Spinal cord (tissue), 9 donors: ENCODE measurements at regions not wholly inside any gene's neighbourhood (a gene's known extent, or its start where the extent isn't known, plus 50 kb on each side); places are given as distances from the start of the nearest gene placed in this dataset.

ENCODE experiments used
- DNase-seq, 6 donors: peaks; one replicate each; pipeline versions ENCODE4 v3.0.0 to v3.0.0-alpha.2; 2013 to 2015; ENCODE audit warnings: low spot score in 6 of 6, low read depth in 4 of 6
- H3K27ac ChIP-seq: one replicate; pipeline ENCODE4 v1.5.1; 2013; ENCODE audit warnings: low read depth, low read length, control low read depth
- H3K27me3 ChIP-seq: one replicate; pipeline ENCODE4 v1.6.1; 2013; ENCODE audit warnings: low read length; ENCODE audit not compliant: control insufficient read depth, insufficient read depth
- H3K36me3 ChIP-seq: one replicate; pipeline ENCODE4 v1.6.1; 2013; ENCODE audit warnings: low read length; ENCODE audit not compliant: control insufficient read depth, insufficient read depth
- H3K4me1 ChIP-seq: one replicate; pipeline ENCODE4 v1.6.1; 2013; ENCODE audit warnings: low read length; ENCODE audit not compliant: control insufficient read depth, insufficient read depth
- H3K4me3 ChIP-seq: one replicate; pipeline ENCODE4 v1.5.1; 2013; ENCODE audit warnings: low read depth, low read length, control low read depth
- H3K9me3 ChIP-seq: one replicate; pipeline ENCODE4 v1.6.1; 2013; ENCODE audit warnings: low read length; ENCODE audit not compliant: control insufficient read depth, insufficient read depth
- WGBS: methylation state at CpG from one replicate; pipeline ENCODE4 v1.1.5; 2013; ENCODE audit warnings: missing lambda C conversion rate; ENCODE audit not compliant: insufficient coverage; 5-methylcytosine and 5-hydroxymethylcytosine counted together
- donor health status: healthy.

- H3K4me1 ChIP-seq: no peaks in the 10 kb centered on the region
- no peak overlapping the region for H3K27ac ChIP-seq
- H3K36me3 ChIP-seq: no peaks in the 10 kb centered on the region
- WGBS: no CpG with 5 or more reads among the region's 4 CpGs
- no peaks in the 10 kb centered on the region for H3K9me3 ChIP-seq
- no peaks in the 10 kb centered on the region for H3K27me3 ChIP-seq
- no peak for DNase-seq
- H3K4me3 ChIP-seq: no peak overlapping the region
These were observed 128.0 kb upstream of the CBLB start for GRCh38 chr3:105996781-105997180.

GRCh38 chr3:105997466-105997799 lies 128.6 kb upstream of the CBLB start:
- no peak overlapping the region for H3K27ac ChIP-seq
- WGBS: 100% methylated on average over 1 of the region's 1 CpG
- no peaks in the 10 kb centered on the region for H3K36me3 ChIP-seq

DNA sequence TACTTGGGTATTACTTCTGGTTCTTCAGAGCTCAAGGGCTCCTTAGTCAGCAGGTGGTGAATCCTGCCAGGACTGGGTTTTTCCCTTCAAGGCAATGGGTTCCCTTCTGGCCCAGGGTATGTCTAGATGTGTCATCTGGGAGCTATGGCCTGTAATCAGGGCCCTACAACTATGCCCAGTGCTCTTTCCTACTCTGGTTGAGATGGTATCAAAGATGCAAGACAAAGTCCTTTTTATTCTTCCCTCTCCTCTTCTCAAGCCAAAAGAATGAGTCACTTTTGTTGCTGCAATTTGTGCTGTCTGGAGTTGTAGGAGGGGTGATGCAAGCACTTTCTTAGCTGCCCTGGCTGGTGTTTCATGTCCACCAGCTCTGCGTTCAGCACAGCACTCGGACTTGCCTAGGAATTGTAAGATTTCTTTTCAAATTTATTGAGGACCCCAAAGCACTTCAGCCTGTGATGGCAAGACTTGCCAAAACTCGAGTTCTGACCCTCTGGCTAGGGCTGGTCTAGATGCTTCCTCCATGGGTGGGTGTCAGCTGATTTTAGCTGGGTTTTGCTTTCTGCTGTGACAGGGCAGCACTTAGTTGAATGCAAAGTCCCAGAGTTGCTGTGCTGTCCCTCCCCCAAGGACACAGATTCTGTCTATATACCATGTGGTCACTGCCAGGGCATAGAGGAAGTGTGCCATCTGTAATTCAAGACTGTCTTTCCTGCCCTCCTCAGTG lies 129.2 kb upstream of the CBLB start:
- Histone ChIP-seq H3K27ac (no peak overlapping the region), H3K4me1 (no peaks in the 10 kb centered on the region), H3K4me3 (no peak overlapping the region), H3K36me3 (no peaks in the 10 kb centered on the region), H3K27me3 (no peaks in the 10 kb centered on the region), H3K9me3 (no peaks in the 10 kb centered on the region)
- 76% methylated on average over 3 of the region's 3 CpGs for WGBS
- DNase-seq: no peak

More at GRCh38 chr3:105997466-105997799, 128.6 kb upstream of the CBLB start:
- Histone ChIP-seq H3K4me3 (no peak overlapping the region), H3K4me1 (no peaks in the 10 kb centered on the region), H3K9me3 (no peaks in the 10 kb centered on the region), H3K27me3 (no peaks in the 10 kb centered on the region)
- DNase-seq: no peak

- no peak overlapping the region for H3K4me3 ChIP-seq
- no peak overlapping the region for H3K27ac ChIP-seq
- H3K36me3 ChIP-seq: no peaks in the 10 kb centered on the region
- no peaks in the 10 kb centered on the region for H3K9me3 ChIP-seq
- no peak for DNase-seq
- H3K27me3 ChIP-seq: no peaks in the 10 kb centered on the region
- H3K4me1 ChIP-seq: no peaks in the 10 kb centered on the region
These were observed 131.0 kb upstream of the CBLB start for GRCh38 chr3:105999856-106000255.

GRCh38 chr3:106001923-106002322 lies 133.1 kb upstream of the CBLB start:
- Histone ChIP-seq H3K4me1 (no peaks in the 10 kb centered on the region), H3K4me3 (no peak overlapping the region), H3K27me3 (no peaks in the 10 kb centered on the region), H3K27ac (no peak overlapping the region), H3K9me3 (no peaks in the 10 kb centered on the region), H3K36me3 (no peaks in the 10 kb centered on the region)
- 90% methylated on average over 4 of the region's 4 CpGs for WGBS
- no peak for DNase-seq

DNA sequence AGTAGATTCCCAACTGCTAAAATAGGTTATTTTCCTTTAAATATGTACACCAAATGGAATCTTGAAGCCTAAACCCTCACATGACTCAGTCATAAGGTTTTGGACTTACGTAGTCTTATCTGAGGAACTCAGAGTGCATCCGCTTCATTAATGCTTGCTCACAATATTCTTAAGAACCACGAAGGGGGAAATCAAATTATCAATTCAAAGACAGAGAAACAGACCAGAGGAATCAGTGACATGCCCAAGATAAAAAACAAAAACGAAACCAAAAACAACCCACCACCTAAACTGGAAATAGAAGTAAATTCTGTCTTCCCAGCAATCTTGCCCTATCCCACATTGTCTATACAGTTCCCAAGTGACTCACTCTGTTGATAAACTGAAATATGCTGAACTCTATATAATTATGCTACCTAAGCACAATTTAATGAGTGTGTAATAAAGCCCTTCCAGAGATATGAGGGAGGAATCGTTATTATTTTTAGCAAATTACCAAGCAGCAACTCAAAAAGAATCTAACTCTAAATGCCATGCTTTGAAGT lies 135.4 kb upstream of the CBLB start:
- Histone ChIP-seq H3K9me3 (no peaks in the 10 kb centered on the region), H3K4me1 (no peaks in the 10 kb centered on the region), H3K4me3 (no peak overlapping the region), H3K27ac (no peak overlapping the region), H3K27me3 (no peaks in the 10 kb centered on the region), H3K36me3 (no peaks in the 10 kb centered on the region)
- no peak for DNase-seq
- WGBS: 90% methylated on average over 2 of the region's 5 CpGs

GRCh38 chr3:106004826-106005225 lies 136.0 kb upstream of the CBLB start:
- no peaks in the 10 kb centered on the region for H3K4me1 ChIP-seq
- H3K27me3 ChIP-seq: no peaks in the 10 kb centered on the region
- no peaks in the 10 kb centered on the region for H3K36me3 ChIP-seq
- H3K27ac ChIP-seq: no peak overlapping the region
- H3K4me3 ChIP-seq: no peak overlapping the region
- no CpG with 5 or more reads among the region's 3 CpGs for WGBS
- no peaks in the 10 kb centered on the region for H3K9me3 ChIP-seq
- no peak for DNase-seq

GRCh38 chr3:106006001-106006400 lies 137.2 kb upstream of the CBLB start:
- 67% methylated on average over 2 of the region's 5 CpGs for WGBS
- no peaks in the 10 kb centered on the region for H3K4me1 ChIP-seq
- no peak for DNase-seq
- no peaks in the 10 kb centered on the region for H3K36me3 ChIP-seq
- no peak overlapping the region for H3K27ac ChIP-seq
- H3K9me3 ChIP-seq: no peaks in the 10 kb centered on the region
- H3K4me3 ChIP-seq: no peak overlapping the region
- no peaks in the 10 kb centered on the region for H3K27me3 ChIP-seq

DNA sequence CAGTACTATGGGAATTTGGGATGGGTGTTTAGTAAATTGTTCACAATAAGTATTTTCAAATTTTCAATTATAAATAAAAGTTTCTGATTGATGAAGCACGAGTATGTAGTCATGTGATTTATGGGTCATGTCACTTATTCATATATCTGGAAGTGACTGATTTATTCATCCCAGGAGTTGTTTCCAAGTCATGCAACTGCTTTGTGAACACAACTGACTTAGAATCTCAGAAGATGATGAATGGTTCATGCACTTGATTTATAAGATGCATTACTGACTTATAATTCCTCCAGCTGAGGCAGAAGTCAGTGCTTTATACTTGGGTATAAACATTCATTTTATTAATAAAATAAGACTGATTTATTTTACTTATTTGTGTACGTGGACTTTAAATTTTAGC lies 137.8 kb upstream of the CBLB start:
- Histone ChIP-seq H3K4me3 (no peak overlapping the region), H3K27ac (no peak overlapping the region), H3K36me3 (no peaks in the 10 kb centered on the region), H3K27me3 (no peaks in the 10 kb centered on the region), H3K4me1 (no peaks in the 10 kb centered on the region), H3K9me3 (no peaks in the 10 kb centered on the region)
- WGBS: no CpG with 5 or more reads among the region's 2 CpGs
- no peak for DNase-seq

DNA sequence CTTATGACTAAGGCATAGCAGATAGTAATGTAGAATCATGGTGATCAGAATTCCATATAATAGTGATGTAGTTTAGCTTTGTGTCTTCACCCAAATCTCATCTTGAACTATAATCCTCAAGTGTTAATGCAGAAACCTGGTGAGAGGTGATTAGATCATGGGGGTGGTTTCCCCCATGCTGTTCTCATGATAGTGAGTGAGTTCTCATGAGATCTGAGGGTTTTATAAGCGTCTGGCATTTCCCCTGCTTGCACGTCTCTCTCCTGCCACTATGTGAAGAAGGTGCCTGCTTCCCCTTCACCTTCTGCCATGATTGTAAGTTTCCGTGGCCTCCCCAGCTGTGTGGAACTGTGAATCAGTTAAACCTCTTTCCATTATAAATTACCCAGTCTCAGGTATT lies 138.7 kb upstream of the CBLB start:
- WGBS: no CpG with 5 or more reads among the region's 3 CpGs

More for the DNA sequence above, 138.7 kb upstream of the CBLB start:
- H3K27ac ChIP-seq: no peak overlapping the region
- H3K36me3 ChIP-seq: no peaks in the 10 kb centered on the region
- DNase-seq: no peak
- H3K27me3 ChIP-seq: no peaks in the 10 kb centered on the region
- H3K4me3 ChIP-seq: no peak overlapping the region
- H3K4me1 ChIP-seq: no peaks in the 10 kb centered on the region
- H3K9me3 ChIP-seq: no peaks in the 10 kb centered on the region
